GM18868 (cell line): ENCODE measurements at regions not wholly inside any gene's neighbourhood (a gene's known extent, or its start where the extent isn't known, plus 50 kb on each side); places are given as distances from the start of the nearest gene placed in this dataset.
A peak's percentile ranks its signal among the peaks of the same experiment; 100 is the strongest.
"Not testable (repeated sequence)": the region's sequence is repeated elsewhere in the genome, so short reads cannot be mapped to it uniquely, and the experiment has no call there.

ENCODE experiments used
- ATAC-seq: cut with Tn5 transposase; IDR thresholded peaks from one replicate; pipeline ENCODE4 v1.9.1; 2021; ENCODE audit warnings: mild to moderate bottlenecking, moderate library complexity; ENCODE audit not compliant: unreplicated experiment

GRCh38 chr6:140318408-140318807 is 944.0 kb upstream of the CITED2 start:
- ATAC-seq = no peak

GRCh38 chr6:140317950-140318349 is 943.5 kb upstream of the CITED2 start:
- ATAC-seq = no peak

GRCh38 chr6:140316966-140317365 is 942.5 kb upstream of the CITED2 start:
- ATAC-seq = no peak

- ATAC-seq = no peak
Observed at GRCh38 chr6:140314682-140315081, 940.2 kb upstream of the CITED2 start.

DNA sequence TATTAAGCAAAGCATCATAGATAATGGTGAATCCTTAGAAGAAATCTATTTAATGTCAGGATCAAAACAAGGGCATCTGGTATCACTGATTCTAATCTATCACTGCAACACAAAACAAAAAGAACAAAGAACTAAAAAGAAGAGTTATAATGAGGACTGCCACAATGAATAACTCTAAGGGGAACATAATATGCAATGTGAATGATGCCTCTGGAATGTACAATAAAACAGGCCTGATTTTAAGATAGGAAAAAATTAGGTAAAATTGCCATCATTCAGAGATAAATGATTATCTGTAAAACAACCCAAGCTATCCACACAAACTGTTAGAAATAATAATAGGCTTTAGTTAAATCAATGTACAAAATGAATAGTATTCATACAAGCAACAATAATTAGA is 936.7 kb upstream of the CITED2 start:
- ATAC-seq = no peak

DNA sequence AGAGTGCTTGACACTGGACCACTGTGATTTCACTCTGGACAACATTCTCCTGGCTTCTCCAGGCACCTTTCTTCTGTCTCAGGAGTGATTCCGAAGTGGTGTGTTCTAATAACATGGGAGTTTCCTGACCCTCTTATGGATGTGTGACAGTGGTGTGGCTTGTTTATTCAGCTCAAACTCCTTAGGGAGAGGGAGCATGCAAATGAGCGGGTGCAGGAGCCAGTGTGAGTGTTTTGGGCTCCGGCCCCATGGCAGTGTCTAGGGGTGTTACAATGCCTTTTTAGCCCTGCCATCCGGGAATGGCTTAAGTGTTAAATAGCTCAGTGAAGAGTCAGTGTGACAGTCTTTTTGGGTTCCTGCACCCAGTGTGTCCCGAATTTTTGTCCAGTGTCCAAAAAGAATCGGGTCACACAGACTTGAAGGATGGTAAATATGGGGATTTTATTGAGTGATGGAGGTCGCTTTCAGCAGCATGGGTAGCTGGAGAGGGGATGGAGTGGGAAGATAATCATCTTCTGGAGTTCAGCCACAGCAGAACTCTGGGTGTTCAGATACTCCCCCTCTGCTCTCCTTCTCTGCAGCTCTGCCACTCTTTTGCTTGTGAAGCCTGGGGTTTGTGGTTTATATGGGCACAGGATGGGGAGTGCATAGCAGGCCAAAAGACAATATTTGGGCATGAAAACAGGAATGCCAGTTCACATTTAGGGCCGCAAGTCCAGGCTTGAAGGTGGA is 928.9 kb upstream of the CITED2 start:
- no peak for ATAC-seq

GRCh38 chr6:140300331-140300730 is 925.9 kb upstream of the CITED2 start:
- ATAC-seq = no peak

DNA sequence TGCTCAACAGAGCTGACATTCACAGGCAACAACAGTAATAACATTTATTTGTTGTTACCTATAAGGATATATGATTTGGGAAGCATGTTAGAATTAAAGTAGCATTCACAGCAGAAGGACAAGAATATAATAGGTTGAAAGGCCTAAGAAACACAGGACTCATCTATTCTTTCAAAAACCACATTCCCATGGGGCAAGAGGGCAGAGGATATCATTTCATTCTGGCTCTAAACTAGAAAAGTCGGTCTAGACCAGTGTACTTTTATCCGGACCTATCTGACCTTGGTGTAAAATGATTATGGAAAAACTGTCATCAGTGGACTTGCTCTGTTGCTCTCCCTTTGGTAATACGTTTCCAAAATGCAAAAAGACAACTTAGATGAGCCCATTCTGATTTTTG is 914.7 kb upstream of the CITED2 start:
- no peak for ATAC-seq

GRCh38 chr6:140285998-140286690 is 911.7 kb upstream of the CITED2 start:
- ATAC-seq = no peak

- no peak for ATAC-seq
Observed at GRCh38 chr6:140285471-140285870, 911.0 kb upstream of the CITED2 start.

GRCh38 chr6:140284871-140285270 is 910.4 kb upstream of the CITED2 start:
- no peak for ATAC-seq

- ATAC-seq = no peak
Observed at GRCh38 chr6:140283197-140283596, 908.7 kb upstream of the CITED2 start.

- ATAC-seq = no peak
Observed at GRCh38 chr6:140281767-140282166, 907.3 kb upstream of the CITED2 start.

- no peak for ATAC-seq
Observed at GRCh38 chr6:140281236-140281635, 906.8 kb upstream of the CITED2 start.

DNA sequence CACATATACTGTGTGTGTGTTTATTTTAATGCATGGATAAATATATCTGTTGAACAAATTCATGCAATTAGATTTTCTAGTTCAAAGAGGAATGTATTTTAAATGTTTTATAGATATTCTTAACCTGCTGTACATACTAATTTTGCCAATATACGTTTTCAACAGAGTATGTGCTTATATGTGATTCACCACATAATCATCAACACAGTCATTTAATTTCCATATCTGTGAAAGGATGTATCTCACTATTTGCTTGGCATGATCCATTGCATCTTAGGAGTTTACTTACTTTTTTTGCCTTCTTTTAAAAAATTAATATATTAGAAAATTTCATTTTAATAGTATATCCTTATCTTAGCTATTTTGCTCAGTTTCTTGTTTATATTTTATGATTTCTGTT is 902.3 kb upstream of the CITED2 start:
- no peak for ATAC-seq

DNA sequence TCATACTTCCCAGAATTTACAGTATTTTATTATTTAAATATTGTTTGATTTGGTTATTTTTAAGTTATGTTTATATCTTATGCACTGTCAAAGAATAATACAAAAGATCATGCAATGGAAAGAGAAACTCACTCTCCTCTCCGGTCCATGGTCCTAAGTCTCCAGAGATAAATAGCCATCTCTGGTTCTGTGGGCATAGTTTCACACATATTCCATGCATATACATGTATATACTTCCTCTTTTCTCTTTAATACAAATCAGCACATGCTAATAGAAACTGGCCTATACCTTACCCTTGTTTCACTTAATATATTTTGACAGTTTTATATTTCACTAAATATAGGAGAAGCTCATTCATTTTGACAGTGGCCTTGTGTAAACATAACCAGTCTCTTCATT is 901.7 kb upstream of the CITED2 start:
- ATAC-seq = no peak

DNA sequence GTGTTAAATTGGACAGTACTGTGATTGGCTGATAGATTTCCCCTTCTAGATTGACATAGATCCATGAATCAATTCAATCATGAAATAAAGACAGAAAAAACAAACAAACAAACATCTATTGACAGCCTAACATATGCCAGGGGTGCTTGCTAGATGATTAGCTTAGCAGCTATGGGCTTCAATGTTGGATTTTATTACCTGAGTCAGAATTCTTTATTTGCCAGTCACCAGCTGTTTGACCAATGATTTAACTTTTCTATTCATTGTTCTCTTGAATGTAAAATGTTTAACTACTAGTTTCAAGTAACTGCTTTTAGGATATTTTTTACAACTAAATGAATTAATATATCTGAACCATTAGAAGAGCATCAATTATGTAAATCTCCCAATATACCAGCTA is 901.3 kb upstream of the CITED2 start:
- no peak for ATAC-seq

DNA sequence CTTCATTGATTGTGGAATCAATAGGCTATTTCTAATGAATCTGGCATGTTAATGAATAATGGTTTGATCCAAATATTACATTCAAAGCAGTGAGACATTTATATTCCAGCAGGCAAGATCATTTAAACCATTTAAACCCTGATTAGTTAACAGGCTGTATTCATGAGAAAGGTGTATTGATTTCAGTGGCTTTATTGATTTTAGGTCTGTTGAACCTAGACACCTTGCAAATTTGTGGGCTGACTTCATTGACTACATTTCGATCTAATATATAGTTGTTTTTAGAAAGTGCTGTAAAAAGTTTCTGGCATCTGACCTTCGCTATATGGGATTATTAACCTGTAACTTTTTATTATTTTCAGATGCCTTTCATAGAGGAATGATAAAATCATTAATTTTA is 900.1 kb upstream of the CITED2 start:
- no peak for ATAC-seq

GRCh38 chr6:140271759-140272377 is 897.4 kb upstream of the CITED2 start:
- peak; percentile 95 for ATAC-seq

GRCh38 chr6:140269591-140270165 is 895.2 kb upstream of the CITED2 start:
- ATAC-seq = peak; percentile 29

DNA sequence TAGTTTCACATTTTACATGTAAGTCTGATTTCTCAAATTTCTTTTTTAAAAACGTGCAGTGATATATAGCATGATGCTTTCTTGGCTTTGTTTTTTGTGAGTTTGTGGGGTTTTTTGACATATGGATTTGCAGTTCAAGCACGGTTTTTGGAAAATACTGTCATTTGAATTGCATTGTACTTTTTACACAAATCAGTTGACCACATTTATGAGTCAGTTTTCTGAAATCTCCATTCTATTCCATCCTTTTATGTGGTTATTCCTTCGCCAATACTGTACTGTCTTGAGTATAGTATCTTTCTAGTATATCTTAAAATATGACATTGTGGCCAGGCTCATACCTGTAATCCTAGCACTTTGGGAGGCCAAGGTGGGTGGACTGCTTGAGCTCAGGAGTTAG is 890.0 kb upstream of the CITED2 start:
- no peak for ATAC-seq

GRCh38 chr6:140258302-140258701 is 883.9 kb upstream of the CITED2 start:
- ATAC-seq = not testable (repeated sequence)
